Activated CD4-positive, alpha-beta T cell treated with anti-CD3 and anti-CD28 coated beads, Interleukin-2, amount 10 ng/mL, durations not matched to agents 7 days and 5 days (primary cell): ENCODE measurements at regions not wholly inside any gene's neighbourhood (a gene's known extent, or its start where the extent isn't known, plus 50 kb on each side); places are given as distances from the start of the nearest gene placed in this dataset.

Experiments
- CTCF ChIA-PET: fragments of 350-600 bp; sonication (Branson Sonifier 250); formaldehyde crosslinking; loops from one replicate; lab custom pipeline; 2021; ENCODE audit warnings: antibody characterized with exemption; lab: Charles Lee
- POLR2A ChIA-PET: fragments of 350-600 bp; sonication (Branson Sonifier 250); formaldehyde crosslinking; loops from one replicate; lab custom pipeline; 2021; ENCODE audit warnings: antibody characterized with exemption; lab: Charles Lee
- DNase-seq: peaks from one replicate; pipeline ENCODE4 v3.0.0-alpha.2; 2020
- H3K27ac Mint-ChIP-seq: one replicate; pipeline ENCODE4 v1.8.0; 2021; ENCODE audit warnings: mild to moderate bottlenecking, moderate library complexity, mixed read lengths
- H3K27me3 Mint-ChIP-seq: one replicate; pipeline ENCODE4 v1.8.0; 2021; ENCODE audit warnings: mixed read lengths
- H3K36me3 Mint-ChIP-seq: one replicate; pipeline ENCODE4 v1.8.0; 2021; ENCODE audit warnings: low read depth, mixed read lengths
- H3K4me1 Mint-ChIP-seq: one replicate; pipeline ENCODE4 v1.8.0; 2021; ENCODE audit warnings: mixed read lengths
- H3K4me3 Mint-ChIP-seq: one replicate; pipeline ENCODE4 v1.8.0; 2021; ENCODE audit warnings: mild to moderate bottlenecking, moderate library complexity, mixed read lengths
- H3K9me3 Mint-ChIP-seq: one replicate; pipeline ENCODE4 v1.8.0; 2021; ENCODE audit warnings: mixed read lengths

GRCh38 chr1:47574451-47575165, 136.8 kb downstream of the FOXD2 start:
- H3K9me3 Mint-ChIP-seq: no peaks in the 10 kb centered on the region
- no peak for DNase-seq
- peaks cover 5% of the 10 kb centered on the region for H3K4me1 Mint-ChIP-seq
- CTCF ChIA-PET: no interaction called here
- H3K27me3 Mint-ChIP-seq: peaks cover 4% of the 10 kb centered on the region
- H3K4me3 Mint-ChIP-seq: no peak overlapping the region
- POLR2A ChIA-PET: no interaction called here
- no peak overlapping the region for H3K27ac Mint-ChIP-seq
- no peaks in the 10 kb centered on the region for H3K36me3 Mint-ChIP-seq

- ChIA-PET CTCF (interaction anchor here (1.1 kb wide), 1 partner anchor 150 kb away, joined by 4 read pairs; no protein-coding TSS in a partner anchor), POLR2A (no interaction called here)
- DNase-seq: no peak
- H3K27me3 Mint-ChIP-seq: peaks cover 9% of the 10 kb centered on the region
- H3K4me1 Mint-ChIP-seq: no peaks in the 10 kb centered on the region
- H3K4me3 Mint-ChIP-seq: no peak overlapping the region
- H3K27ac Mint-ChIP-seq: no peak overlapping the region
- no peaks in the 10 kb centered on the region for H3K36me3 Mint-ChIP-seq
- no peaks in the 10 kb centered on the region for H3K9me3 Mint-ChIP-seq
These were observed 138.3 kb downstream of the FOXD2 start for GRCh38 chr1:47575855-47576757.

- ChIA-PET CTCF (interaction anchor here (1.1 kb wide), 1 partner anchor 149 kb away, joined by 4 read pairs; no protein-coding TSS in a partner anchor), POLR2A (no interaction called here)
- no peak overlapping the region for H3K4me3 Mint-ChIP-seq
- H3K27ac Mint-ChIP-seq: no peak overlapping the region
- no peaks in the 10 kb centered on the region for H3K9me3 Mint-ChIP-seq
- no peak for DNase-seq
- no peaks in the 10 kb centered on the region for H3K4me1 Mint-ChIP-seq
- no peaks in the 10 kb centered on the region for H3K36me3 Mint-ChIP-seq
- peaks cover 13% of the 10 kb centered on the region for H3K27me3 Mint-ChIP-seq
These were observed 138.9 kb downstream of the FOXD2 start for GRCh38 chr1:47576758-47577115.

DNA sequence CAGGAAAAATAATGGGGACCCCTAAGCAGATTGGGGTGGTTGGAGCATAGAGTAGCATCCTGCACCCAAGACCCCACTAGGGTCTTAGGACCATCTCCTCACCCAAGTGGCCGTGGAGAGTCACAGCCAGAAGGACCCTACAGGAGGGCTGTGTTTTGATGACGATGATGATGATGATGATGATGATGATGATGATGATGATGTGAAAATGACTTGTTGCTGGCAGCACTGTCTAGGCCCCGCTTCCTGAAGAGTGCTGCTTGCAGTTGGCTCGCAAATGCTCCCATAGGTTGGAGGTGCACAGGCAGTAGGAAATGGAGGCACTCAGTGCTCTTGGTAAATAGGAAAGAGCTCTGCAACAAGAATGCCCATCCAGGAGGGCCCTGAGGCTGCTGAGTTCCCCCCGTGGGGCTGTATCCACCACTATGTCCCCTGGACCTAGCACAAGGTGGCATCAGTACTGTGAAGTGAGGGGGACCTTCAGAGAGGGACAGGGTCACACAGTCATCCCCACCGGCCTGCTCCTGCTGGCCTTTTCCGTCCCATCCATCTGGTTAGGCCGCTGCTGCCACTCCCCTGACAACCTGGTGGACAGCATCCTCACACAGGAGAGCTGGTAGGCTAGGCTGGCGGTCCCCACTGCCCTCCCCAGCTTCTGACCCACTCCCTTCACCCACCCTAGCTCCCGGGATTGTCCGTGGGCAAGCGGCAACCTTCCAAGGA, 139.6 kb downstream of the FOXD2 start:
- H3K4me3 Mint-ChIP-seq: no peak overlapping the region
- DNase-seq: no peak
- no peaks in the 10 kb centered on the region for H3K36me3 Mint-ChIP-seq
- H3K27me3 Mint-ChIP-seq: peaks cover 18% of the 10 kb centered on the region
- no peaks in the 10 kb centered on the region for H3K4me1 Mint-ChIP-seq
- POLR2A ChIA-PET: no interaction called here
- no peak overlapping the region for H3K27ac Mint-ChIP-seq
- no peaks in the 10 kb centered on the region for H3K9me3 Mint-ChIP-seq
- CTCF ChIA-PET: interaction anchor here (0.6 kb wide), 1 partner anchor 344 kb away, joined by 3 read pairs; no protein-coding TSS in a partner anchor

DNA sequence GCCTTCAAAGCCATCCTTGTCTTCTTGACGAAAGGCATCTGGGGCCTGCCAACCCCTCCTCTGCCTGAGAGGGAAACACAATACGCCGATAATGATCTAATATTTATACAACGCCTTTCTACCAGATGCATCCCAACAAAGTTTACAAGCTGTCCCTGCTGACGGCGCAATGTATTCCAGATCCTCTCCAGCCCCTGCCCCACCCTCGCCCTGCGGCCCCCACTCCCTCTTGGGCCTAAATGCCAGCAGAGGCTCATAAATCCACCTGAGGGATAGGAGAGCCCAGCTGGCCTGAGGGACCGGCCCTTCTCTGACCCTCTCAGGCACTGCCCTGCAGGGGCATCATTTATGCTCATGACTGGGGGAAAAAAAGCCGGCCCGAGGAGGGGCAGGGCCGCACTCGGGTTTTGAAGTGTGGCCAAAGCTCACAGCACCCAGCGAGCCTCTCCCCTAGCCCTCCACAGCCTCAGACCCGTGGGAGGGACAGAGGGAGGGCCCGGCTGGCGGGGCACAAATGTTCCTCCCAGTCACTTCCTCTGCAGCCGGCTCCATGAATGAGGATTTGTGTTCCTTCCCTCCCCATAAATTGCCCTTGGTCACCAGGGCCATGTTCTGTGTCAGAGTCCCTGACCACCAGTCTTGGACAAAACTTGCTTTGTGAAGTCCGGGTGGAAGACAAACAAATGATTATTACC, 140.3 kb downstream of the FOXD2 start:
- POLR2A ChIA-PET: no interaction called here
- CTCF ChIA-PET: interaction anchor here (0.6 kb wide), 1 partner anchor 345 kb away, joined by 3 read pairs; no protein-coding TSS in a partner anchor
- Mint-ChIP-seq H3K9me3 (no peaks in the 10 kb centered on the region), H3K27me3 (peaks cover 22% of the 10 kb centered on the region), H3K27ac (no peak overlapping the region), H3K36me3 (no peaks in the 10 kb centered on the region), H3K4me1 (no peaks in the 10 kb centered on the region), H3K4me3 (no peak overlapping the region)
- no peak for DNase-seq

DNA sequence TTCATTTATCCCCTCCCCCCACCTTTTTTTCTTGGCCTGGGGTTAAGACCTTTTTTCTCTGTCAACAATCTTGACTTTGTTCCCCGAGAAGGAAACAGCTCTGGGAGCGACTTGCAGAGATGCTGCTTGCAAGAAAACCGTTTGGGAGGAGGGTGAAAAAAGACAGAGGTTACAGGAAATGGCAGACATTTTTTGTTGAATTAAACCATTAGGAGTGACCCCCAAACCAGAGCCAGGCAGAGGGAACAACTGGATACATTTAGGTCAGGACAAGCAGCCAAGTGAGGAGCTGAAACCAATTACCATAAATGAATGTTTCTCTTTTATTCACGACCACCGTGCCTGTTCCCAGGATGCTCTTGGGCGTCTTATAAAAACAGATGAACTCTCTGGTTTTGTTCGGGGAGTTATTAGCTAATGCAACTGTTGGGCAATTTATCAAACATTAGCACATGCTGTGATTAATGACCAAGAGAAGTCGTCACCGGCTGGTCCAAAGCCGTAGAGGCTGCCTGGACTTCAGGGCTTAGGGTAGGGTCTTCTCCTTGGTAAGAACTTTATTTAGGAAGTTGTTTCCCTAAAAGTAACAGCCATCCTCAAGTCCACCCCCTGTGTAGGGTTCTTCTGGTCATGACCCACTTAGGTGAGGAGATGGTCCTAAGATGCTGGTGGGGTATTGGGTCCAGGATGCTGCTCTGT, 141.0 kb downstream of the FOXD2 start:
- CTCF ChIA-PET: no interaction called here
- no peak overlapping the region for H3K4me3 Mint-ChIP-seq
- no peak for DNase-seq
- peaks cover 22% of the 10 kb centered on the region for H3K27me3 Mint-ChIP-seq
- no peaks in the 10 kb centered on the region for H3K4me1 Mint-ChIP-seq
- no peaks in the 10 kb centered on the region for H3K36me3 Mint-ChIP-seq
- H3K27ac Mint-ChIP-seq: no peak overlapping the region
- no peaks in the 10 kb centered on the region for H3K9me3 Mint-ChIP-seq
- POLR2A ChIA-PET: no interaction called here

- Mint-ChIP-seq H3K27me3 (peaks cover 25% of the 10 kb centered on the region), H3K36me3 (no peaks in the 10 kb centered on the region), H3K27ac (no peak overlapping the region), H3K4me3 (no peak overlapping the region), H3K4me1 (no peaks in the 10 kb centered on the region), H3K9me3 (no peaks in the 10 kb centered on the region)
- no peak for DNase-seq
- POLR2A ChIA-PET: no interaction called here
- CTCF ChIA-PET: no interaction called here
These were observed 142.0 kb downstream of the FOXD2 start for GRCh38 chr1:47579809-47580208.

DNA sequence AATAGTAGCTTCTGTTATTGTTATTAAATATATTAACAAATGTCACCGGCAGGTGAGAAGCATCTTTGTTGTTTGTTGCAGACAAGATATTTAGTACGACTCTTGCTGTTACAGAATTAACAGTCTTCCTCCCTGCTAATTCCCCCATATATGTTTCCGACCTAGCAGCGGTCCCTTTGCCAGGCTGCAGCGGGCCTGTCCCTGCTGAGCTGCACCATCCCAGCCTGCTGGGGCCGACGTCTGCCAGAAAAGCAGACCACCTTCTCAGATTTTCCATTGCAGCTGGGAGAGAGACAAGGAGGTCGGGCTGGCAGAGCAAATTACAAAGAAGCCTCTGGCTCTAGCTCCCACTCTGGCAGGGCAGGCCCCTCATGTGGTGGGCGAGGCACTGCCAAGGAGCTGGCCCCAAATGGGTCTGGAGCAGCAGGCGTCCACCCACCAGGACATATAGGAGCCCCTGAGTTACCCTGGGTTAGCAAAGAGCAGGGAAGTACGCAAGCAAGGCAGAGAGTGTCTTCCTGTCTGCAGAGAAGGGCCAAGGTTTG, 142.7 kb downstream of the FOXD2 start:
- Mint-ChIP-seq H3K27me3 (peaks cover 28% of the 10 kb centered on the region), H3K4me3 (no peak overlapping the region), H3K36me3 (no peaks in the 10 kb centered on the region), H3K9me3 (no peaks in the 10 kb centered on the region), H3K4me1 (no peaks in the 10 kb centered on the region), H3K27ac (no peak overlapping the region)
- POLR2A ChIA-PET: no interaction called here
- DNase-seq: no peak
- CTCF ChIA-PET: no interaction called here

DNA sequence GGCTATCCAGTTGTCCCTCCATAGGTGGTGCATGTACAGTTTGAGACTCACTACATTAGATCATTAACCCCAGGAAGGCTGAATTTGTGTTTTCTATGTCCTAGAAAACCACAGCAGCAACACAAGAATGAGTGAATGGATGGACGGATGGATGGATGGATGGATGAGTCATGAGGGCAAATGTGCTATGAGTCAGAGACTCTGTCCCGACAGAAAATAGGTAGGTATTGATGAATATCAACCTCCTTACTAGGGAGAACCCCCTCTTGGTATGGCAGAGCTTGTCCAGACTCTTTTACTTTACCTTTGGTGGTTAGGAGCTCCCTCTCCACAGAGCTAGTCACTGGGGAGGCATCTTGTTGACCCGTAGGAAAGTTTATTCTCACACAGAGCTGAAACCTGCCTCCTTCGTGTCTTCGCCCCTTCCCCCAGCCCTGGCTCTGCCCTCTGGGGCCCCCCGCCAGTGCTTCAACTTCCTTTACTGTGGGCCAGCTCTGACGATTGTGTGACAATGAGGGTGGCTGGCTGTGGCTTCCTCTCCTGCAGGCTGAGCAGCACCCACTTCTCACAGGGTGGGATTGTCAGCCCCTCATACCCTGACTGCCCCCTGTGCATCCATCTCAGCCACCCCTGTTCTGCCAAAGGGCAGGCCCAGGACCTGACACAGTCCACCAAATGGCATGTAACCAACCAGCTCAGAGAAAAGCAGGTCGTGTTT, 145.2 kb downstream of the FOXD2 start:
- no peak for DNase-seq
- CTCF ChIA-PET: no interaction called here
- no peaks in the 10 kb centered on the region for H3K4me1 Mint-ChIP-seq
- no peak overlapping the region for H3K27ac Mint-ChIP-seq
- no peak overlapping the region for H3K4me3 Mint-ChIP-seq
- H3K36me3 Mint-ChIP-seq: no peaks in the 10 kb centered on the region
- POLR2A ChIA-PET: no interaction called here
- peaks cover 28% of the 10 kb centered on the region for H3K27me3 Mint-ChIP-seq
- no peaks in the 10 kb centered on the region for H3K9me3 Mint-ChIP-seq

DNA sequence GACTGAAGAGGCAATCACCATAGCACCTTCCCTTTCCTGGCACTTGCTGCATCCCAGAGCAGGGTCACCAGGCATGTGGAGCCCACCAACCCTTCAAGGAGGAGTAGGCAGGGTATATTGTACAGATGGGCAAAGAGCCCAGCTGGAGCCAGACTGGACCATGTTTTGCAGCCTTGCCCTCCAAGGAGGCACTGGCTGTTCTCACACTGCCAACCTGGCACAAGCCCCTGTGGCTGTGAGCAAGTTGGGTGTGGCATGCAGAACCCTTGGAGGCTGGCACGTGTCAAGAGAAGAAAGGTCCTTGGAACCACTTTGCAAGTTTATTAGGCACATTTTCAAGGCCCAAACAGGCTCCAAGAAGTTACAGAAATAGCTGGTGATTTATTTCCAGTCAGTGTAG, 146.4 kb downstream of the FOXD2 start:
- Mint-ChIP-seq H3K27ac (no peak overlapping the region), H3K27me3 (peaks cover 28% of the 10 kb centered on the region), H3K4me1 (no peaks in the 10 kb centered on the region), H3K36me3 (no peaks in the 10 kb centered on the region), H3K9me3 (no peaks in the 10 kb centered on the region), H3K4me3 (no peak overlapping the region)
- CTCF ChIA-PET: no interaction called here
- POLR2A ChIA-PET: no interaction called here
- no peak for DNase-seq

- H3K4me3 Mint-ChIP-seq: no peak overlapping the region
- ChIA-PET CTCF (no interaction called here), POLR2A (no interaction called here)
- H3K4me1 Mint-ChIP-seq: no peaks in the 10 kb centered on the region
- no peaks in the 10 kb centered on the region for H3K36me3 Mint-ChIP-seq
- H3K27me3 Mint-ChIP-seq: peaks cover 26% of the 10 kb centered on the region
- DNase-seq: no peak
- H3K9me3 Mint-ChIP-seq: no peaks in the 10 kb centered on the region
- no peak overlapping the region for H3K27ac Mint-ChIP-seq
These were observed 147.5 kb downstream of the FOXD2 start for GRCh38 chr1:47585141-47585902.
